BLaER1 (cell line): ENCODE measurements at regions not wholly inside any gene's neighbourhood (a gene's known extent, or its start where the extent isn't known, plus 50 kb on each side); places are given as distances from the start of the nearest gene placed in this dataset.

Experiments used
- H3K27ac ChIP-seq: shearing (Covaris generic); formaldehyde crosslinking; 2 replicates; pipeline ENCODE4 v1.8.1; 2022
- H3K27me3 ChIP-seq: shearing (Covaris generic); formaldehyde crosslinking; 2 replicates; pipeline ENCODE4 v1.8.1; 2022
- H3K36me3 ChIP-seq: shearing (Covaris generic); formaldehyde crosslinking; 2 replicates; pipeline ENCODE4 v1.8.1; 2022
- H3K4me1 ChIP-seq: shearing (Covaris generic); formaldehyde crosslinking; 2 replicates; pipeline ENCODE4 v1.8.1; 2022
- H3K4me2 ChIP-seq: shearing (Covaris generic); formaldehyde crosslinking; 2 replicates; pipeline ENCODE4 v1.8.1; 2022
- H3K4me3 ChIP-seq: shearing (Covaris generic); formaldehyde crosslinking; 2 replicates; pipeline ENCODE4 v1.8.1; 2022
- H3K9ac ChIP-seq: shearing (Covaris generic); formaldehyde crosslinking; 2 replicates; pipeline ENCODE4 v1.8.1; 2022
- H3K9me3 ChIP-seq: shearing (Covaris generic); formaldehyde crosslinking; 2 replicates; pipeline ENCODE4 v1.8.1; 2022
- H4K20me1 ChIP-seq: shearing (Covaris generic); formaldehyde crosslinking; 2 replicates; pipeline ENCODE4 v1.8.1; 2022
- Cebpa-rat ChIP-seq: shearing (Covaris generic); IDR thresholded peaks from 2 replicates; pipeline ENCODE4 v1.8.1; 2022

- H3K9me3 ChIP-seq: peaks cover 4% of the 10 kb centered on the region; the same call in 1 of the 2 replicates
- H3K27ac ChIP-seq: no peak overlapping the region
- no peak overlapping the region for H3K4me2 ChIP-seq
- H3K27me3 ChIP-seq: no peaks in the 10 kb centered on the region
- no peak overlapping the region for H3K9ac ChIP-seq
- no peak for TF ChIP-seq Cebpa-rat
- no peaks in the 10 kb centered on the region for H4K20me1 ChIP-seq
- no peaks in the 10 kb centered on the region for H3K4me1 ChIP-seq
- no peak overlapping the region for H3K4me3 ChIP-seq
- no peaks in the 10 kb centered on the region for H3K36me3 ChIP-seq
Measured at GRCh38 chr3:36297195-36297594, 83.1 kb upstream of the STAC start.

GRCh38 chr3:36298188-36298587 is 82.1 kb upstream of the STAC start:
- Histone ChIP-seq H4K20me1 (no peaks in the 10 kb centered on the region), H3K9ac (no peak overlapping the region)
- TF ChIP-seq Cebpa-rat: no peak

GRCh38 chr3:36302158-36302509 is 78.2 kb upstream of the STAC start:
- Histone ChIP-seq H3K27ac (no peak overlapping the region), H3K4me2 (no peak overlapping the region), H3K4me1 (no peaks in the 10 kb centered on the region), H3K36me3 (no peaks in the 10 kb centered on the region), H3K9me3 (peaks cover 4% of the 10 kb centered on the region; the same call in 1 of the 2 replicates), H4K20me1 (no peaks in the 10 kb centered on the region), H3K9ac (no peak overlapping the region), H3K4me3 (no peak overlapping the region), H3K27me3 (no peaks in the 10 kb centered on the region)
- no peak for TF ChIP-seq Cebpa-rat

More at GRCh38 chr3:36298188-36298587, 82.1 kb upstream of the STAC start:
- Histone ChIP-seq H3K27me3 (no peaks in the 10 kb centered on the region), H3K36me3 (no peaks in the 10 kb centered on the region), H3K4me3 (no peak overlapping the region), H3K9me3 (peaks cover 4% of the 10 kb centered on the region; the same call in 1 of the 2 replicates), H3K4me2 (no peak overlapping the region), H3K27ac (no peak overlapping the region), H3K4me1 (no peaks in the 10 kb centered on the region)

- Histone ChIP-seq H3K4me1 (no peaks in the 10 kb centered on the region), H3K36me3 (no peaks in the 10 kb centered on the region), H3K27ac (no peak overlapping the region), H3K9ac (no peak overlapping the region), H3K27me3 (no peaks in the 10 kb centered on the region), H4K20me1 (no peaks in the 10 kb centered on the region), H3K9me3 (peaks cover 4% of the 10 kb centered on the region; the same call in 1 of the 2 replicates), H3K4me3 (no peak overlapping the region), H3K4me2 (no peak overlapping the region)
- TF ChIP-seq Cebpa-rat: no peak
Measured at GRCh38 chr3:36302626-36303025, 77.7 kb upstream of the STAC start.

- Histone ChIP-seq H3K4me3 (no peak overlapping the region), H3K27ac (no peak overlapping the region), H3K36me3 (no peaks in the 10 kb centered on the region), H3K4me2 (no peak overlapping the region), H3K9ac (no peak overlapping the region), H4K20me1 (no peaks in the 10 kb centered on the region), H3K9me3 (peaks cover 4% of the 10 kb centered on the region; the same call in 1 of the 2 replicates), H3K4me1 (no peaks in the 10 kb centered on the region), H3K27me3 (no peaks in the 10 kb centered on the region)
- TF ChIP-seq Cebpa-rat: no peak
Measured at GRCh38 chr3:36303286-36303685, 77.0 kb upstream of the STAC start.

- no peak overlapping the region for H3K27ac ChIP-seq
Measured at GRCh38 chr3:36305929-36306520, 74.3 kb upstream of the STAC start.

GRCh38 chr3:36309092-36309491 is 71.2 kb upstream of the STAC start:
- Histone ChIP-seq H3K4me2 (no peak overlapping the region), H3K9me3 (no peaks in the 10 kb centered on the region), H3K27ac (no peak overlapping the region), H4K20me1 (no peaks in the 10 kb centered on the region), H3K9ac (no peak overlapping the region), H3K36me3 (no peaks in the 10 kb centered on the region), H3K27me3 (no peaks in the 10 kb centered on the region), H3K4me1 (no peaks in the 10 kb centered on the region), H3K4me3 (no peak overlapping the region)
- TF ChIP-seq Cebpa-rat: no peak

More at GRCh38 chr3:36305929-36306520, 74.3 kb upstream of the STAC start:
- Histone ChIP-seq H3K4me3 (no peak overlapping the region), H3K4me2 (no peak overlapping the region), H3K27me3 (no peaks in the 10 kb centered on the region), H4K20me1 (no peaks in the 10 kb centered on the region), H3K9ac (no peak overlapping the region), H3K4me1 (no peaks in the 10 kb centered on the region), H3K9me3 (no peaks in the 10 kb centered on the region), H3K36me3 (no peaks in the 10 kb centered on the region)
- no peak for TF ChIP-seq Cebpa-rat

- Histone ChIP-seq H3K4me3 (no peak overlapping the region), H3K9ac (no peak overlapping the region), H3K27ac (no peak overlapping the region), H4K20me1 (no peaks in the 10 kb centered on the region), H3K27me3 (no peaks in the 10 kb centered on the region), H3K4me2 (no peak overlapping the region), H3K36me3 (no peaks in the 10 kb centered on the region), H3K9me3 (peaks cover 3% of the 10 kb centered on the region; the same call in 1 of the 2 replicates), H3K4me1 (no peaks in the 10 kb centered on the region)
- no peak for TF ChIP-seq Cebpa-rat
Measured at GRCh38 chr3:36312351-36312750, 68.0 kb upstream of the STAC start.

- Histone ChIP-seq H3K27me3 (no peaks in the 10 kb centered on the region), H3K4me1 (no peaks in the 10 kb centered on the region), H3K4me2 (no peak overlapping the region), H3K4me3 (no peak overlapping the region), H3K36me3 (no peaks in the 10 kb centered on the region), H3K27ac (no peak overlapping the region), H3K9me3 (peaks cover 3% of the 10 kb centered on the region; the same call in 1 of the 2 replicates), H4K20me1 (no peaks in the 10 kb centered on the region), H3K9ac (no peak overlapping the region)
- TF ChIP-seq Cebpa-rat: no peak
Measured at GRCh38 chr3:36317915-36318314, 62.4 kb upstream of the STAC start.

GRCh38 chr3:36318621-36319200 is 61.6 kb upstream of the STAC start:
- Histone ChIP-seq H3K4me2 (no peak overlapping the region), H3K9me3 (peaks cover 3% of the 10 kb centered on the region; the same call in 1 of the 2 replicates), H3K9ac (no peak overlapping the region)

More at GRCh38 chr3:36318621-36319200, 61.6 kb upstream of the STAC start:
- TF ChIP-seq Cebpa-rat: no peak
- H3K36me3 ChIP-seq: no peaks in the 10 kb centered on the region
- no peak overlapping the region for H3K27ac ChIP-seq
- H3K27me3 ChIP-seq: no peaks in the 10 kb centered on the region
- H3K4me1 ChIP-seq: no peaks in the 10 kb centered on the region
- H4K20me1 ChIP-seq: no peaks in the 10 kb centered on the region
- H3K4me3 ChIP-seq: no peak overlapping the region
